ENCODE measurements at regions not wholly inside any gene's neighbourhood (a gene's known extent, or its start where the extent isn't known, plus 50 kb on each side); places are given as distances from the start of the nearest gene placed in this dataset.

DNA sequence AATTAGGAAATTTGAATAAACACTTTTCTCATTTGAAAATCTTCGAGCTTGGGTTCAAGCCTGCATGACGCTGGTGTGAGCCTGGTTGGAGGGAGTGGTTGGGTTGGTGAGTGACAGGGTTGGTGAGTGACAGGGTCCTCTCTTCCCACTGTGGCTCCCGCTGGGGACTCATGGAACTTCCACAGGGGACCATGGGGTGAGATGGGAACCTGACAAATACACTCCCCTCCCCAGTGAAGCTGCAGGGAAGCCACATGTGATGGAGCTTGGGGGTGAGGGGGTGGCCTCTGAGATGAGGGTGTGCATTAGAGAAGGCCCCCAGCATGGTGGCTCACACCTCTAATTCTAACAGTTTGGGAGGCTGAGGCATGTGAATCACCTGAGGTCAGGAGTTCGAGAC, 66.8 kb downstream of the RTL6 start:
- intact Hi-C loops (cut with DNase I; ENCODE audit: low total_unique reads), result no loop called here
- H3K4me3 ChIP-seq, result no peak overlapping the region
- 95 to 100% methylated on average over 4 of the region's 4 CpGs for WGBS, 2 donors
- H3K27ac ChIP-seq, result no peak overlapping the region
- H3K36me3 ChIP-seq (ENCODE audit: low read depth, missing control alignments), result no peaks in the 10 kb centered on the region
- no peak for DNase-seq
- TF ChIP-seq CTCF (IDR thresholded peaks at IDR 0.05) (no peak), POLR2A (IDR thresholded peaks at IDR 0.05) (no peak)
- H3K27me3 ChIP-seq, result no peaks in the 10 kb centered on the region
- H3K9me3 ChIP-seq, result no peaks in the 10 kb centered on the region
- no peaks in the 10 kb centered on the region for H3K4me1 ChIP-seq

- intact Hi-C loops (cut with DNase I; ENCODE audit: low total_unique reads), result no loop called here
- H3K9me3 ChIP-seq, result no peaks in the 10 kb centered on the region
- no peak overlapping the region for H3K4me3 ChIP-seq
- H3K4me1 ChIP-seq, result no peaks in the 10 kb centered on the region
- no peaks in the 10 kb centered on the region for H3K36me3 ChIP-seq (ENCODE audit: low read depth, missing control alignments)
- WGBS, 2 donors, result 84 to 96% methylated on average over 7 of the region's 7 CpGs
- no peaks in the 10 kb centered on the region for H3K27me3 ChIP-seq
- no peak overlapping the region for H3K27ac ChIP-seq
- TF ChIP-seq CTCF (IDR thresholded peaks at IDR 0.05) (no peak), POLR2A (IDR thresholded peaks at IDR 0.05) (no peak)
- no peak for DNase-seq
Measured at GRCh38 chr22:44430716-44431115, 67.3 kb downstream of the RTL6 start.

DNA sequence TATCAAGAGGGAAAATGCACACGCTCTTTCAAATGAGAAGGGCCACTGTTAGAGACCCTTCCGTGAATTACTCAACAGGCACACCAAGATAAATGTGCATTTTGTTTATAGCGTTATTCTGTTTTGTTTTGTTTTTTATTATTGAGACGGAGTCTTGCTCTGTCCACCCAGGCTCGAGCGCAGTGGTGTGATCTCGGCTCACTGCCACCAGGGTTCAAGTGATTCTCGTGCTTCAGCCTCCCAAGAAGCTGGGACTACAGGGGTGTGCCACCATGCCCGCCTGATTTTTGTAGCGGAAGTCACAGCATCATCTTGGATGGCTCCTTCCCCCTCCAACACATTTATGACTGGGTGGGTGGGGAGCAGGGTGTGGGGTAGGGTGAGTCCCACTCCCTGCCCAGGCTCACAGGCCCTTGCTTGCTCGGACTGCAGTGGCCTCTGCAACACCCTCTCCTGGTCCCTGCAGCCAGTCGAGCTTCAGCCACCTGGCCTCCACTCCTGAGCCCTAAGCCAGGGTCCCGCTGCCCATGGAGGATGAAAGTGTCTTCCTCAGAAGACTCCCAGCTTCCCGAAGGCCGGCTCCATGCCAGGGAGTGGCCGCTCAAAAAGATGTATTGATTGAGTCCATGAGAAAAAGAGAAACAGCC, 68.0 kb downstream of the RTL6 start:
- Histone ChIP-seq H3K4me1 (no peaks in the 10 kb centered on the region), H3K9me3 (no peaks in the 10 kb centered on the region), H3K4me3 (no peak overlapping the region), H3K27ac (no peak overlapping the region), H3K36me3 (ENCODE audit: low read depth, missing control alignments) (no peaks in the 10 kb centered on the region), H3K27me3 (no peaks in the 10 kb centered on the region)
- WGBS, 2 donors, result 86 to 96% methylated on average over 15 to 16 of the region's 16 CpGs
- no peak for DNase-seq
- TF ChIP-seq CTCF (IDR thresholded peaks at IDR 0.05) (no peak), POLR2A (IDR thresholded peaks at IDR 0.05) (no peak)
- intact Hi-C loops (cut with DNase I; ENCODE audit: low total_unique reads), result no loop called here

DNA sequence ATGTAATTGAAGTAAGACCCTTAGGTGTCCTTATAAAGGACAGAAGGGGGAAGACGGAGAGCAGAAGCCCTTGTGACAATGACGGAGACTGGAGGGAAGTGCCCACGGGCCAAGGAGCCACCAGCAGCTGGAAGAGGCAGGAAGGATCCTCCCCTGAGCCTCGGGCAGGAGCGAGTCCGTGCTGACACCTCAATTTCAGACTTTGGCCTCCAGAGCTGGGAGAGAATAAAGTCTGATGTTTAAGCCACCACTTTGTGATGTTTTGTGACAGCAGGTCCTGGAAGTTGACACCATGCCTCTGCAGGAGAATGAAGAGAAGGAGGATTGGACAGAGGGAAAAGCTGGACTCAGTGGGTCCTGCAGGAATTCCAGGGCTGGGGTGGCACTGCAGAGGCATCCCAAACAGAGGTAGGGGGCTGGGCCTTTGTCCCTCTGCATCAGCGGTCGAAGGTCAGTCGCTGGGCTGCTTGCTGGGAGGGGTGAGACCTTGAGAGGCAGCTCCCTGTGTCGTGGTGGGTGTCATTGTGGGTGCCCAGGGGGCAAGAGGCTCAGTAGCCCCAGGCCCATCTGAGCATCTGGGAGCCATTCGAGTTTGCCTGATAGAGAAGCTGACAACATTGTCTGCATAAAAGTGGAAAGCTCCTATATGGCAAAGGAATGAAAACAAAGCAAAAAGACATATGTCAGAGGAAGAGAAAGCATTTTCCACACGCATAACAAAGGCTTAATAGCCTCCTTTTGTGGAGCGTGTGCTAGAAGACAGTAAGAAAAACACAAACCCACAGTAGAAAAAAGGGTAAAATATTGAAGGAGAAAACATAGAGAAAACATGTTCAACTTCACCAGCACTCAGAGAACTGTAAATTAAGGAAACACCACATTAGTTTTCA, 68.8 kb downstream of the RTL6 start:
- WGBS, 2 donors, result 77 to 83% methylated on average over 13 of the region's 13 CpGs
- intact Hi-C loops (cut with DNase I; ENCODE audit: low total_unique reads), result no loop called here
- no peak overlapping the region for H3K27ac ChIP-seq
- H3K36me3 ChIP-seq (ENCODE audit: low read depth, missing control alignments), result no peaks in the 10 kb centered on the region
- no peaks in the 10 kb centered on the region for H3K9me3 ChIP-seq
- TF ChIP-seq POLR2A (IDR thresholded peaks at IDR 0.05) (no peak), CTCF (IDR thresholded peaks at IDR 0.05) (no peak)
- DNase-seq, result no peak
- H3K27me3 ChIP-seq, result no peaks in the 10 kb centered on the region
- H3K4me3 ChIP-seq, result no peak overlapping the region
- H3K4me1 ChIP-seq, result no peaks in the 10 kb centered on the region
